GM12878 (cell line): ENCODE measurements at regions not wholly inside any gene's neighbourhood (a gene's known extent, or its start where the extent isn't known, plus 50 kb on each side); places are given as distances from the start of the nearest gene placed in this dataset.
"Not testable (repeated sequence)": the region's sequence is repeated elsewhere in the genome, so short reads cannot be mapped to it uniquely, and the experiment has no call there.

Experiments used
- ATAC-seq: fragments of 200-7000 bp; cut with Tn5 transposase; 3 replicates; pipeline ENCODE4 v1.9.1; 2020; ENCODE audit warnings: mild to moderate bottlenecking, moderate library complexity
- BruUV-seq: library from RNA; stranded (reverse); fragments of 400-500 nt; replicated peaks from 2 replicates; lab custom pipeline; 2021; lab: Mats Ljungman, UMichigan
- CTCF ChIA-PET: fragments of 300-600 bp; sonication (Branson Sonifier 250); formaldehyde crosslinking; extraction: SDS; loops from one replicate; lab custom pipeline; 2021; ENCODE audit warnings: inconsistent platforms; lab: Yijun Ruan, JAX
- POLR2A ChIA-PET: fragments of 350-600 bp; formaldehyde crosslinking; extraction: SDS; loops from one replicate; lab custom pipeline; 2021; ENCODE audit warnings: inconsistent platforms; lab: Charles Lee
- RAD21 ChIA-PET: fragments of 300-600 bp; sonication (Branson Sonifier 250); formaldehyde crosslinking; loops from one replicate; lab custom pipeline; 2023; ENCODE audit warnings: antibody characterized with exemption; ENCODE audit not compliant: unreplicated experiment; lab: Charles Lee
- SMC1A ChIA-PET: fragments of 300-600 bp; sonication (Branson Sonifier 250); formaldehyde crosslinking; loops from one replicate; lab custom pipeline; 2023; ENCODE audit not compliant: unreplicated experiment, uncharacterized antibody; lab: Charles Lee
- DNase-seq: peaks from one replicate; pipeline ENCODE4 v3.0.0-alpha.2; 2011; ENCODE audit warnings: low read depth, low spot score
- FAIRE-seq: peaks from 3 replicates; lab custom pipeline; 2011; peaks lifted over from hg19 to GRCh38; lab: Jason Lieb, UNC
- H2AFZ ChIP-seq: 2 replicates; pipeline ENCODE4 v1.6.0; 2011; ENCODE audit warnings: low read depth, low read length, control low read depth; ENCODE audit not compliant: control insufficient read depth
- H3K27ac ChIP-seq: 2 replicates; pipeline ENCODE4 v1.5.1; 2011; ENCODE audit warnings: control low read depth; ENCODE audit not compliant: control insufficient read depth, insufficient read depth
- H3K27me3 ChIP-seq, 2 experiments: replicated peaks in 1 of 2; 2 replicates each; pipeline versions ENCODE4 v1.6.0 to v1.6.1; 2011; ENCODE audit warnings: low read length in 1 of 2; ENCODE audit not compliant: control insufficient read depth in 2 of 2, insufficient read depth in 2 of 2
- H3K36me3 ChIP-seq, 2 experiments: 2 replicates each; pipeline ENCODE4 v1.5.1; 2011; ENCODE audit warnings: low read length in 1 of 2; ENCODE audit not compliant: control insufficient read depth in 2 of 2, insufficient read depth in 2 of 2
- H3K4me1 ChIP-seq: 2 replicates; pipeline ENCODE4 v1.6.1; 2011; ENCODE audit warnings: mild to moderate bottlenecking, low read length, moderate library complexity, mixed read lengths; ENCODE audit not compliant: control insufficient read depth, insufficient read depth
- H3K4me2 ChIP-seq: 2 replicates; pipeline ENCODE4 v1.6.0; 2011; ENCODE audit warnings: control low read depth; ENCODE audit not compliant: control insufficient read depth, insufficient read depth
- H3K4me3 ChIP-seq: fragments of 200-600 bp; sonication (generic); 2 replicates; pipeline ENCODE4 v1.5.1; 2016
- H3K79me2 ChIP-seq: 2 replicates; pipeline ENCODE4 v1.6.0; 2011; ENCODE audit warnings: low read length; ENCODE audit not compliant: control insufficient read depth, insufficient read depth
- H3K9ac ChIP-seq: 2 replicates; pipeline ENCODE4 v1.8.0; 2011; ENCODE audit warnings: low read length, control low read depth, mixed read lengths; ENCODE audit not compliant: control insufficient read depth, insufficient read depth
- H3K9me3 ChIP-seq: replicated peaks from 3 replicates; pipeline ENCODE4 v1.5.1; 2011; ENCODE audit warnings: mild to moderate bottlenecking, low read length; ENCODE audit not compliant: control insufficient read depth, insufficient read depth
- H4K20me1 ChIP-seq: 2 replicates; pipeline ENCODE4 v1.6.0; 2011; ENCODE audit not compliant: control insufficient read depth, insufficient read depth
- ATF7 ChIP-seq: fragments of 450-650 bp; IDR thresholded peaks from 2 replicates; pipeline ENCODE4 v1.6.1; 2016; ENCODE audit warnings: low read depth, mild to moderate bottlenecking
- MYC ChIP-seq: IDR thresholded peaks from 2 replicates; pipeline ENCODE4 v1.6.1; 2011; ENCODE audit warnings: mild to moderate bottlenecking, low read length, moderate library complexity, inconsistent platforms; ENCODE audit not compliant: insufficient read depth, insufficient replicate concordance, insufficient read length, severe bottlenecking
- NR2C2 ChIP-seq: IDR thresholded peaks from 2 replicates; pipeline ENCODE4 v1.6.1; 2011; ENCODE audit warnings: borderline replicate concordance, low read depth; ENCODE audit not compliant: control insufficient read depth, insufficient read length
- PAX5 ChIP-seq: IDR thresholded peaks from 2 replicates; pipeline ENCODE4 v1.6.1; 2011; ENCODE audit warnings: low read depth, low read length, borderline replicate concordance
- PAX8 ChIP-seq: fragments of 450-650 bp; IDR thresholded peaks from 2 replicates; pipeline ENCODE4 v1.6.1; 2017; ENCODE audit warnings: mild to moderate bottlenecking, moderate library complexity
- RUNX3 ChIP-seq: IDR thresholded peaks from 2 replicates; pipeline ENCODE4 v1.6.1; 2012; ENCODE audit warnings: low read length, inconsistent platforms
- SMARCA5 ChIP-seq: fragments of 450-650 bp; IDR thresholded peaks from 2 replicates; pipeline ENCODE4 v1.6.1; 2017; ENCODE audit warnings: mild to moderate bottlenecking
- SUZ12 ChIP-seq: fragments of 200-600 bp; sonication (generic); IDR thresholded peaks from one replicate; pipeline ENCODE4 v1.6.1; 2018; ENCODE audit warnings: antibody characterized with exemption, mild to moderate bottlenecking; ENCODE audit not compliant: unreplicated experiment
- TCF3 ChIP-seq: IDR thresholded peaks from 2 replicates; pipeline ENCODE4 v1.6.1; 2012; ENCODE audit warnings: low read depth, mild to moderate bottlenecking, low read length, borderline replicate concordance; ENCODE audit not compliant: insufficient read depth
- ZNF274 ChIP-seq: IDR thresholded peaks from one replicate; pipeline ENCODE4 v1.8.0; 2011; ENCODE audit not compliant: insufficient read length, insufficient read depth
- WGBS: methylation state at CpG from one replicate; pipeline ENCODE4 v1.1.6; 2016; ENCODE audit warnings: low lambda C conversion rate; ENCODE audit not compliant: insufficient replicate concordance, insufficient coverage; ENCODE audit errors: missing lambda C conversion rate; 5-methylcytosine and 5-hydroxymethylcytosine counted together
- in situ Hi-C: fragments of 300-500 bp; cut with MboI; formaldehyde crosslinking; loops from 9 replicates; pipeline ENCODE4 v1.14.3; 2018; ENCODE audit warnings: mixed read lengths
- intact Hi-C: fragments of 100-400 bp; cut with micrococcal nuclease; formaldehyde crosslinking; loops from one replicate; pipeline ENCODE4 v1.14.2; 2022; ENCODE audit not compliant: unreplicated experiment

GRCh38 chr3:182651461-182651860 is 141.8 kb upstream of the ATP11B start:
- ATAC-seq (no peak), FAIRE-seq (no peak), DNase-seq (no peak)
- H2AFZ ChIP-seq: no peak overlapping the region
- intact Hi-C loops (no loop called here), in situ Hi-C loops (no loop called here)
- H4K20me1 ChIP-seq: no peaks in the 10 kb centered on the region
- H3K27me3 ChIP-seq: no peaks in the 10 kb centered on the region
- SMC1A ChIA-PET: interaction anchor here (1.2 kb wide), 1 partner anchor 146 kb away, joined by 3 read pairs; no protein-coding TSS in a partner anchor
- H3K4me2 ChIP-seq: no peak overlapping the region
- H3K9me3 ChIP-seq: no peaks in the 10 kb centered on the region
- 73% methylated on average over 8 of the region's 8 CpGs for WGBS
- POLR2A ChIA-PET: no interaction called here
- no peaks in the 10 kb centered on the region for H3K4me1 ChIP-seq
- RAD21 ChIA-PET: interaction anchor here (1.3 kb wide), 1 partner anchor 32 kb away, joined by 6 read pairs; no protein-coding TSS in a partner anchor
- no TSS peak for BruUV-seq
- no peaks in the 10 kb centered on the region for H3K79me2 ChIP-seq
- H3K4me3 ChIP-seq: no peak overlapping the region
- CTCF ChIA-PET: interaction anchor here (0.6 kb wide), 1 partner anchor 88 kb away, joined by 3 read pairs; no protein-coding TSS in a partner anchor
- no peak overlapping the region for H3K9ac ChIP-seq
- H3K36me3 ChIP-seq: no peaks in the 10 kb centered on the region
- no peak overlapping the region for H3K27ac ChIP-seq
- TF ChIP-seq ZNF274: no peak
- no peak for TF ChIP-seq SUZ12
- no peak for TF ChIP-seq PAX5
- no peak for TF ChIP-seq TCF3
- TF ChIP-seq NR2C2: no peak
- TF ChIP-seq ATF7: no peak
- no peak for TF ChIP-seq RUNX3
- TF ChIP-seq MYC: no peak
- TF ChIP-seq PAX8: no peak
- TF ChIP-seq SMARCA5: no peak

GRCh38 chr3:182653065-182653464 is 140.2 kb upstream of the ATP11B start:
- H3K4me1 ChIP-seq, H3K36me3 ChIP-seq, FAIRE-seq, SMC1A ChIA-PET, H3K27ac ChIP-seq, in situ Hi-C loops, intact Hi-C loops, DNase-seq, H3K4me3 ChIP-seq, H4K20me1 ChIP-seq, H3K79me2 ChIP-seq, H3K27me3 ChIP-seq, H3K4me2 ChIP-seq, POLR2A ChIA-PET, H3K9ac ChIP-seq, ATAC-seq, RAD21 ChIA-PET, BruUV-seq, H2AFZ ChIP-seq, H3K9me3 ChIP-seq: not testable (repeated sequence)
- CTCF ChIA-PET: interaction anchor here (1.1 kb wide), 1 partner anchor 31 kb away, joined by 4 read pairs; no protein-coding TSS in a partner anchor
- 0% methylated on average over 1 of the region's 1 CpG for WGBS
